ENCODE measurements at regions not wholly inside any gene's neighbourhood (a gene's known extent, or its start where the extent isn't known, plus 50 kb on each side); places are given as distances from the start of the nearest gene placed in this dataset.

DNA sequence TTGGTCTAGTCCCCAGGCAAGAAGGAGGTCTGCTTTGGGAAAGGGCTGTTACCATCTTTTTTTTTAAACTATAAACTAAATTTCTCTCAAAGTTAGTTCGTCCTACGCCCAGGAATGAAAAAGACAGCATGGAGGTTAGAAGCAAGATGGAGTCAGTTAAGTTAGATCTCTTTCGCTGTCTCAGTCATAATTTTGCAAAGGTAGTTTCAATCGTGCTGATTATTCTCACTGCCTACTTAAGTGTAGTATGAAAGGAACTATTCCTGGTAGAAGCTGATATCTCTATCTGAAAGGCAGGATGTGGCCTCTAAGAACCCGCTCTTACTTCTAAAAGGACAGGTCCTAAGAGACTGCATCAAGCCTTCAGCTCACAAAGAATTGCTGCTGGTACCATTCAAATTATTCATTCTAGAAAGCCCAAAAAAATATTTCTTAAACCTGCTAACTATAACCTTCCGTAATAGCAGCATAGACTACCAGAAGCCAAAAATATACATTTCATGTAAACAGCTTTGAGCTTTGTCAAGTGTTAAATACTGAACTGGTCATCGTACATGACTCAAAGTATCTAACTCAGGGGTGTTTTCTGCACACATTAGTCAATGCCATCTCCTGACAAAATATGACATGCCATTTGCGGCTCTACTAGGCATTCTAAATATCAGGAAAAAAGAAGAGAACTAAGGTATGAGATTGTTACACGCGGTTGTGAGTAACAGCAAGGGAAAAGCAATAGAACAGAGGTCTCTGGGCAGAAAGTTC is 96.0 kb upstream of the CCDC80 start:
- H3K27ac ChIP-seq (ENCODE audit: low read length): no peak overlapping the region
- H3K4me1 ChIP-seq (ENCODE audit: control insufficient read depth, insufficient read depth, low read length): no peaks in the 10 kb centered on the region
- H3K9me3 ChIP-seq (ENCODE audit: control insufficient read depth, insufficient read depth, low read length): no peaks in the 10 kb centered on the region
- DNase-seq (ENCODE audit: low read depth, low spot score): no peak
- H3K27me3 ChIP-seq (ENCODE audit: control insufficient read depth, insufficient read depth, low read length): no peaks in the 10 kb centered on the region
- no peaks in the 10 kb centered on the region for H3K36me3 ChIP-seq (ENCODE audit: control insufficient read depth, insufficient read depth, low read length)
- no CpG with 5 or more reads among the region's 10 CpGs for WGBS (ENCODE audit: insufficient coverage, insufficient read length)
- no peak overlapping the region for H3K4me3 ChIP-seq (ENCODE audit: low read length)

DNA sequence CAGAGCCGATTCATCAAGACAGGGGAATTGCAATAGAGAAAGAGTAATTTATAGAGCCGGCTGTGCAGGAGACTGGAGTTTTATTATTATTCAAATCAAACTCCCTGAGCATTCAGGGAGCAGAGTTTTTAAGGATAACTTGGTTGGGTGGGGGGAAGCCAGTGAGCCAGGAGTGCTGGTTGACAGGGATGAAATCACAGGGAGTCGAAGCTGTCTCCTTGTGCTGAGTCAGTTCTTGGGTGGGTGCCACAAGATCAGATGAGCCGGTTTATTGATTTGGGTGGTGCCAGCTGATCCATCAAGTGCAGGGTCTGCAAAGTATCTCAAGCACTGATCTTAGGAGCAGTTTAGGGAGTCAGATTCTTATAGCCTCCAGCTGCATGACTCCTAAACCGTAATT is 95.4 kb upstream of the CCDC80 start:
- no peak for DNase-seq (ENCODE audit: low read depth, low spot score)
- no peaks in the 10 kb centered on the region for H3K4me1 ChIP-seq (ENCODE audit: control insufficient read depth, insufficient read depth, low read length)
- H3K27ac ChIP-seq (ENCODE audit: low read length): no peak overlapping the region
- H3K27me3 ChIP-seq (ENCODE audit: control insufficient read depth, insufficient read depth, low read length): no peaks in the 10 kb centered on the region
- H3K9me3 ChIP-seq (ENCODE audit: control insufficient read depth, insufficient read depth, low read length): no peaks in the 10 kb centered on the region
- no peaks in the 10 kb centered on the region for H3K36me3 ChIP-seq (ENCODE audit: control insufficient read depth, insufficient read depth, low read length)
- no CpG with 5 or more reads among the region's 5 CpGs for WGBS (ENCODE audit: insufficient coverage, insufficient read length)
- no peak overlapping the region for H3K4me3 ChIP-seq (ENCODE audit: low read length)

DNA sequence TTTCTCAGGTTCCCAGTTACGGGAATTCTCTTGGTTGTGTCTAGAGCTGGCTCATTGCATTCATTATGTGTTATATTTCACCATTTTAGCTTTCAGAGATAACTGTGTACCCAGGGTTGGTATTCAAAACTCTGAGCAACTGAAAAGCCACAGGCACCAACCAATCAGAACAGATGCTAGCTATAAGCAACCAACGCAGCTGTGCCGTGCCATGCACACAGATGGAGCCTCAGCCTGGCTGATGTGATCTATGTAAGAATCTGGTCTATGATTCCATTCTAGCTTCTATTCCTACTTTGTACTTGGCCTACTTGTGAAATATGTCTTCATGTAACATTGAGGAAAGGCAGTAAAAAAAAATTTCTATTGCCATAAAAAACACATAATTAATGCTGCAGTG is 95.0 kb upstream of the CCDC80 start:
- Histone ChIP-seq H3K27ac (ENCODE audit: low read length) (no peak overlapping the region), H3K4me3 (ENCODE audit: low read length) (no peak overlapping the region), H3K27me3 (ENCODE audit: control insufficient read depth, insufficient read depth, low read length) (no peaks in the 10 kb centered on the region), H3K4me1 (ENCODE audit: control insufficient read depth, insufficient read depth, low read length) (no peaks in the 10 kb centered on the region), H3K9me3 (ENCODE audit: control insufficient read depth, insufficient read depth, low read length) (no peaks in the 10 kb centered on the region), H3K36me3 (ENCODE audit: control insufficient read depth, insufficient read depth, low read length) (no peaks in the 10 kb centered on the region)
- no peak for DNase-seq (ENCODE audit: low read depth, low spot score)
- WGBS (ENCODE audit: insufficient coverage, insufficient read length): no CpG with 5 or more reads among the region's 3 CpGs

DNA sequence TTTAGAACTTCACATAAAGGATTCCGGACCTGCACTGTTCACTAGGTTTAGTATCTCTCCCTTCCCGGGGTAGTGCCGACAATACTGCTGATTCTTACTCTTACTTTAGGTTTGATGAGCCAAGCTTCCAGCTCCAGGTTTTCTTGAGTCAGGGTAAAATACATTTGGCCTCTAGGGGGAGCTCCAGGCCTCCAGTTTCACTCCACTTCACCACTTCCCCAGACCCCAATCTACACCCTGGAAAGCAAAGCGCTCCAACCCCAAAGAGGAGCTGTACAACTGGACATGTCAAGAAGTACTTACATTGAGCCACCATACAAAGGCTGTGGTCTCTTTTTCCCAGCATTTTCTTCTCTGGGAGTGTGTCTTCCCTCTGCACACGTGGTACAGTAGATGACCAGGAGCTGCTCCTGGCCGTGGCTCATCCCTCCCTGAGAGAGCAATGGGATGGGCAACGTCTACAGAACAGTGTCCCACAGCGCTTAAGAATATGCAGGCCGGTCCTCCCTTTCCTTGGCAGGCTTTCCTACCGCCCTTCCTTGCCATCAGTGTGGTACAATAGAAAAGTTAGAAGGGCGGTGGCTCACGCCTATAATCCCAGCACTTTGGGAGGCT is 93.9 kb upstream of the CCDC80 start:
- Histone ChIP-seq H3K4me3 (ENCODE audit: low read length) (no peak overlapping the region), H3K27ac (ENCODE audit: low read length) (no peak overlapping the region), H3K4me1 (ENCODE audit: control insufficient read depth, insufficient read depth, low read length) (no peaks in the 10 kb centered on the region), H3K36me3 (ENCODE audit: control insufficient read depth, insufficient read depth, low read length) (no peaks in the 10 kb centered on the region), H3K9me3 (ENCODE audit: control insufficient read depth, insufficient read depth, low read length) (no peaks in the 10 kb centered on the region), H3K27me3 (ENCODE audit: control insufficient read depth, insufficient read depth, low read length) (no peaks in the 10 kb centered on the region)
- peak; percentile 81 for DNase-seq (ENCODE audit: low read depth, low spot score)
- WGBS (ENCODE audit: insufficient coverage, insufficient read length): no CpG with 5 or more reads among the region's 12 CpGs

DNA sequence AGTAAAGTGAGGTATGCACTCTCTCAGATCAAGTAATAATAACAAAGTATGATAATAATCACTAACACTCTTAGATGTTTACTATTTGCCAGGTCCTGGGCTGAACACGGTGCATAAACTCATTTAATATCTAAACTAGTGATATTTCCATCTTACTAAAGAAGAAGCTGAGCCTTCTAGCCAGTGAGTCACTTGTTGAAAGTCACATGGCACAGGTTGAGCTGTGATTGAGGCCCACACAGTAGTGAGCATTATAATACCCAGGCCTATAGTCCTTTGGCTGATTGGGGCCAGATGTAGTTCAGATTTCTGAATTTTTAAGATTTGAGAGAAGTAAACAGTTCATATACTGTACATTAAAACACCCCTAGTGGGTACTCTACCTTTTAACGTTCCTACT is 93.2 kb upstream of the CCDC80 start:
- no peaks in the 10 kb centered on the region for H3K9me3 ChIP-seq (ENCODE audit: control insufficient read depth, insufficient read depth, low read length)
- H3K4me1 ChIP-seq (ENCODE audit: control insufficient read depth, insufficient read depth, low read length): no peaks in the 10 kb centered on the region
- no CpG with 5 or more reads among the region's 2 CpGs for WGBS (ENCODE audit: insufficient coverage, insufficient read length)
- no peak overlapping the region for H3K27ac ChIP-seq (ENCODE audit: low read length)
- no peak overlapping the region for H3K4me3 ChIP-seq (ENCODE audit: low read length)
- H3K27me3 ChIP-seq (ENCODE audit: control insufficient read depth, insufficient read depth, low read length): no peaks in the 10 kb centered on the region
- H3K36me3 ChIP-seq (ENCODE audit: control insufficient read depth, insufficient read depth, low read length): no peaks in the 10 kb centered on the region
- no peak for DNase-seq (ENCODE audit: low read depth, low spot score)

DNA sequence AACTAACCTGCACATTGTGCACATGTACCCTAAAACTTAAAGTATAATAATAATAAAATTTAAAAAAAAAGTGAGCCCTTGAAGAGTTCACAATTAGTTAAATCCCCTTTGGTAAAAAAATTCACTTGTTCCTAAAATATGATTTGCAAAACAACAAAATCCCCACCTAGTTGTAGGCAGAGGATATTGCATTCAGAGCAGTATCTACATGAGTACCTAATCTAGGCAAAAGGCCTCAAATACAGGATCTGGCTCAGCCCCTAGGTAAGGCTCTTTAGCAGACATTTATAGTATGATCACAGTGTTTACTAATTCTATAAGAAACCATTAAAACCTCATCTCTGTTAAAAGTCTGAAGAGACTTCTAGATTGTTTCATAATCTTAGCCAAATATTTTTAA is 89.3 kb upstream of the CCDC80 start:
- Histone ChIP-seq H3K36me3 (ENCODE audit: control insufficient read depth, insufficient read depth, low read length) (no peaks in the 10 kb centered on the region), H3K27ac (ENCODE audit: low read length) (no peak overlapping the region), H3K9me3 (ENCODE audit: control insufficient read depth, insufficient read depth, low read length) (no peaks in the 10 kb centered on the region), H3K27me3 (ENCODE audit: control insufficient read depth, insufficient read depth, low read length) (no peaks in the 10 kb centered on the region), H3K4me3 (ENCODE audit: low read length) (no peak overlapping the region), H3K4me1 (ENCODE audit: control insufficient read depth, insufficient read depth, low read length) (no peaks in the 10 kb centered on the region)
- no peak for DNase-seq (ENCODE audit: low read depth, low spot score)

DNA sequence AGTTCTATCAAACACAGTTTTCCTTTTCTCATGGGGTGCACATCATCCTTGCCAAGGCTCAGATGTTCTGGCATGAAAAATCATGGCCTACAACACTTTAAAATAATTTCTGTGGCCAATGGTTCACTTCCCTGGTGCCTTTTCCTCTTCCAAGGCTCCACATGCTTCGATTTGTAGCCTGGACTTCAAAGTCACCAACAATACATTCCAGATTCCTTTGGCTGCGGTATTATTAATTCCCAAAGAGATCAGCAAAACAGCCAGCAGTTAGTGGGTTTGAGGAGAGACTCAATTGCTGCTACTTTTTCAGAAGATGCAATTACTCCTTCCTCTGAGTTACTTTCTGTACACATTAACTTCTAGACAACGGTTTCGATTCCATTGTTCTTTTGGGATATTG is 80.3 kb upstream of the CCDC80 start:
- Histone ChIP-seq H3K4me1 (ENCODE audit: control insufficient read depth, insufficient read depth, low read length) (no peaks in the 10 kb centered on the region), H3K9me3 (ENCODE audit: control insufficient read depth, insufficient read depth, low read length) (no peaks in the 10 kb centered on the region; the same call in 1 of the 2 replicates), H3K27ac (ENCODE audit: low read length) (no peak overlapping the region), H3K4me3 (ENCODE audit: low read length) (no peak overlapping the region), H3K27me3 (ENCODE audit: control insufficient read depth, insufficient read depth, low read length) (no peaks in the 10 kb centered on the region), H3K36me3 (ENCODE audit: control insufficient read depth, insufficient read depth, low read length) (no peaks in the 10 kb centered on the region)
- no peak for DNase-seq (ENCODE audit: low read depth, low spot score)
- WGBS (ENCODE audit: insufficient coverage, insufficient read length): no CpG with 5 or more reads among the region's 4 CpGs

DNA sequence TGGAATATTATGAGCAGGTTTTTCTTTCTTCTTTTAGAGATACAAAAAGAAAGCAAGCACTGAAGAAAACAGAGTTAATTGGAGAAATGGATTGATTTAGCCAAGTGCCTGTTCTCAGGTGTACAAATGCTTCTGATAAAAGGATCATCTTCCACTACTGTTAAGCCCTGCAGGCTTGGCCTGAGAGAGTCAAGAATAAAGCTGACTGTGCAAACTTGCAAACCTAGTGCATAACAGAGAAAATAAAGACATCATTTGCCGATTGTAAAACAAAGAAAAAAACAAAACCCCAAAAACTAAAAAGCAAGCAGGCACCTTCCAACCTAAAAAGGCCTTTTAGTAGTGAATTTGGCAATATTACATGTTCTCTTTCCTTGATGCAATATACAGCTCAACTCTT is 78.0 kb upstream of the CCDC80 start:
- H3K4me3 ChIP-seq (ENCODE audit: low read length): no peak overlapping the region
- no peaks in the 10 kb centered on the region for H3K27me3 ChIP-seq (ENCODE audit: control insufficient read depth, insufficient read depth, low read length)
- DNase-seq (ENCODE audit: low read depth, low spot score): no peak
- H3K36me3 ChIP-seq (ENCODE audit: control insufficient read depth, insufficient read depth, low read length): no peaks in the 10 kb centered on the region
- H3K9me3 ChIP-seq (ENCODE audit: control insufficient read depth, insufficient read depth, low read length): no peaks in the 10 kb centered on the region; the same call in 1 of the 2 replicates
- no peaks in the 10 kb centered on the region for H3K4me1 ChIP-seq (ENCODE audit: control insufficient read depth, insufficient read depth, low read length)
- WGBS (ENCODE audit: insufficient coverage, insufficient read length): no CpG with 5 or more reads among the region's 1 CpG
- no peak overlapping the region for H3K27ac ChIP-seq (ENCODE audit: low read length)

DNA sequence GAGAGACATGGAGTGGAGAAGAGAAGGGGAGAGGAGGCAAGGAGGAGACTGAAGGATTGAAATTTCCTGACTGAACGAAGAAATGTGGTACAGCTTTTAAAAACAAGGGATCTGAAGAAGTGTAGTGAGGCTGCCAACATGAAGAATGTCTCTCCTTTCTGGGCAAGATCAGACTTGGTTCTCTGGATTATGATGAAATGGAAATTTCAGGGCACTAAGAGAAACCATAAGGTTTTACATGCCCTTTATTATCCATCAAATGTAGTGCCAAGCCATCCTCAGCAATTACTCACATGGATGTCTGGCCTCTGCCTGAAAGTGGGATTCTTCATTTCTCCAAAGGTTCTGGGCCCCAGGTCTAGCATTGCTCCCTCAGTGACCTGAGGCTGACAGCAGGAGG is 77.6 kb upstream of the CCDC80 start:
- no CpG with 5 or more reads among the region's 1 CpG for WGBS (ENCODE audit: insufficient coverage, insufficient read length)
- no peaks in the 10 kb centered on the region for H3K36me3 ChIP-seq (ENCODE audit: control insufficient read depth, insufficient read depth, low read length)
- no peak for DNase-seq (ENCODE audit: low read depth, low spot score)
- no peaks in the 10 kb centered on the region for H3K4me1 ChIP-seq (ENCODE audit: control insufficient read depth, insufficient read depth, low read length)
- H3K27me3 ChIP-seq (ENCODE audit: control insufficient read depth, insufficient read depth, low read length): no peaks in the 10 kb centered on the region
- H3K9me3 ChIP-seq (ENCODE audit: control insufficient read depth, insufficient read depth, low read length): no peaks in the 10 kb centered on the region; the same call in 1 of the 2 replicates
- H3K4me3 ChIP-seq (ENCODE audit: low read length): no peak overlapping the region
- no peak overlapping the region for H3K27ac ChIP-seq (ENCODE audit: low read length)

DNA sequence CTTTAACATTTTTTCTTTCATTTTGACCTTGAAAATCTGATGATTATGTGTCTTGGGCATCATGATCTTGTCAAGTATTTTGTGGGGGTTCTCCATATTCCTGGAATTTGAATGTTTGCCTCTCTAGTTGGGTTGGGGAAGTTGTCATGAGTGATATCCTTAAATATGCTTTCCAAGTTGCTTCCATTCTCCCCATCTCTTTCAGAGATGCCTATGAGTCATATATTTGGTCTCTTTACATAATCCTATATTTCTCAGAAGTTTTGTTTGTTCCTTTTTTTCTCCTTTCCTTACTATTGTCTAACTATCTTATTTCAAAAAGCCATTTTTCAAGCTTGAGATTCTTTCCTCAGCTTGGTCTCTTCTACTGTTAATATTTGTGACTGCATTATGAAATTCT is 69.0 kb upstream of the CCDC80 start:
- no peaks in the 10 kb centered on the region for H3K4me1 ChIP-seq (ENCODE audit: control insufficient read depth, insufficient read depth, low read length)
- H3K9me3 ChIP-seq (ENCODE audit: control insufficient read depth, insufficient read depth, low read length): no peaks in the 10 kb centered on the region
- no peaks in the 10 kb centered on the region for H3K36me3 ChIP-seq (ENCODE audit: control insufficient read depth, insufficient read depth, low read length)
- no peak overlapping the region for H3K27ac ChIP-seq (ENCODE audit: low read length)
- H3K27me3 ChIP-seq (ENCODE audit: control insufficient read depth, insufficient read depth, low read length): no peaks in the 10 kb centered on the region; the same call in 1 of the 2 replicates
- no peak overlapping the region for H3K4me3 ChIP-seq (ENCODE audit: low read length)
- no peak for DNase-seq (ENCODE audit: low read depth, low spot score)

DNA sequence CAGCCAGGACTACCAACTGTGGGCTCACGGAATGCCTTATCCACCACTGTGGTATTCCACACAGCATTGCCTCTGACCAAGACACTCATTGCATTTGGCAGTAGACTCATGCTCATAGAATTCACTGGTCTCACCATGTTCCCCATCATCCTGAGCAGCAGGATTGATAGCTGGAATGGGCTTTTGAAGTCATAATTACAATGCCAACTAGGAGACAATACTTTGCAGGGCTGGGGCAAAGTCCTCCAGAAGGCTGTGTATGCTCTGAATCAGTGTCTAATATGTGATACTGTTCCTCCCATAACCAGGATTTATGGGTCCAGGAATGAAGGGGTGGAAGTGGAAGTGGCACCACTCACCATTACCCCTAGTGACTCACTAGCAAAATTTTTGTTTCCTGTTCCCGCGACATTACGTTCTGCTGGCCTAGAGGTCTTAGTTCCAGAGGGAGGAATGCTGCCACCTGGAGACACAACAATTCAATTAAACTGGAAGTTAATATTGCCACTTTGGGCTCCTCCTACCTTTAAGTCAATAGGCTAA is 58.6 kb upstream of the CCDC80 start:
- DNase-seq (ENCODE audit: low read depth, low spot score): no peak
- H3K4me1 ChIP-seq (ENCODE audit: control insufficient read depth, insufficient read depth, low read length): no peaks in the 10 kb centered on the region
- WGBS (ENCODE audit: insufficient coverage, insufficient read length): no CpG with 5 or more reads among the region's 4 CpGs
- no peak overlapping the region for H3K27ac ChIP-seq (ENCODE audit: low read length)
- H3K27me3 ChIP-seq (ENCODE audit: control insufficient read depth, insufficient read depth, low read length): no peaks in the 10 kb centered on the region
- no peaks in the 10 kb centered on the region for H3K36me3 ChIP-seq (ENCODE audit: control insufficient read depth, insufficient read depth, low read length)
- H3K4me3 ChIP-seq (ENCODE audit: low read length): no peak overlapping the region
- H3K9me3 ChIP-seq (ENCODE audit: control insufficient read depth, insufficient read depth, low read length): no peaks in the 10 kb centered on the region
